GM23338 (cell line): ENCODE measurements at regions not wholly inside any gene's neighbourhood (a gene's known extent, or its start where the extent isn't known, plus 50 kb on each side); places are given as distances from the start of the nearest gene placed in this dataset.

ENCODE experiments used
- ATAC-seq: fragments of 200-7000 bp; cut with Tn5 transposase; 3 replicates; pipeline ENCODE4 v1.9.1; 2020
- DNase-seq: peaks from one replicate; pipeline ENCODE4 v3.0.0-alpha.2; 2015; ENCODE audit warnings: low spot score
- H2AFZ ChIP-seq: fragments of 200-600 bp; sonication (generic); 2 replicates; pipeline ENCODE4 v1.8.0; 2016; ENCODE audit warnings: antibody characterized with exemption, mild to moderate bottlenecking, moderate library complexity
- H3F3A ChIP-seq: fragments of 200-600 bp; sonication (generic); replicated peaks from 2 replicates; pipeline ENCODE4 v1.8.0; 2017; ENCODE audit warnings: antibody characterized with exemption, mixed run types, low read depth
- H3K27ac ChIP-seq: fragments of 200-600 bp; sonication (generic); 2 replicates; pipeline ENCODE4 v1.6.1; 2016; ENCODE audit warnings: low read depth
- H3K27me3 ChIP-seq: fragments of 200-600 bp; sonication (generic); 2 replicates; pipeline ENCODE4 v1.8.0; 2016; ENCODE audit warnings: mild to moderate bottlenecking, mixed run types, moderate library complexity; ENCODE audit not compliant: insufficient read depth
- H3K36me3 ChIP-seq: fragments of 200-600 bp; sonication (generic); 2 replicates; pipeline ENCODE4 v1.8.0; 2016; ENCODE audit warnings: mild to moderate bottlenecking; ENCODE audit not compliant: insufficient read depth
- H3K4me1 ChIP-seq: fragments of 200-600 bp; sonication (generic); 2 replicates; pipeline ENCODE4 v1.8.0; 2016; ENCODE audit warnings: mild to moderate bottlenecking, moderate library complexity; ENCODE audit not compliant: insufficient read depth
- H3K4me2 ChIP-seq: fragments of 200-600 bp; sonication (generic); 2 replicates; pipeline ENCODE4 v1.7.1; 2017; ENCODE audit warnings: mixed run types
- H3K4me3 ChIP-seq: fragments of 200-600 bp; sonication (generic); 2 replicates; pipeline ENCODE4 v1.6.1; 2016; ENCODE audit warnings: mixed run types
- H3K79me2 ChIP-seq: fragments of 200-600 bp; sonication (generic); replicated peaks from 2 replicates; pipeline ENCODE4 v1.8.0; 2017; ENCODE audit warnings: mild to moderate bottlenecking; ENCODE audit not compliant: insufficient read depth
- H3K9me2 ChIP-seq: fragments of 200-600 bp; sonication (generic); 2 replicates; pipeline ENCODE4 v1.8.0; 2017; ENCODE audit not compliant: insufficient read depth
- H4K20me1 ChIP-seq: fragments of 200-600 bp; sonication (generic); replicated peaks from 2 replicates; pipeline ENCODE4 v1.8.0; 2017; ENCODE audit warnings: mild to moderate bottlenecking; ENCODE audit not compliant: insufficient read depth
- H3K27ac Mint-ChIP-seq: 2 replicates; pipeline ENCODE4 v1.8.0; 2020; ENCODE audit warnings: inconsistent platforms, mild to moderate bottlenecking, moderate library complexity, mixed read lengths
- H3K27me3 Mint-ChIP-seq: 3 replicates; pipeline ENCODE4 v1.8.0; 2022; ENCODE audit warnings: low read depth, mild to moderate bottlenecking, moderate library complexity, mixed read lengths, inconsistent platforms; ENCODE audit not compliant: insufficient read depth, poor library complexity
- H3K36me3 Mint-ChIP-seq: 3 replicates; pipeline ENCODE4 v1.8.0; 2021; ENCODE audit warnings: low read depth, mild to moderate bottlenecking, inconsistent platforms, moderate library complexity, mixed read lengths
- H3K4me1 Mint-ChIP-seq: 3 replicates; pipeline ENCODE4 v1.8.0; 2020; ENCODE audit warnings: mild to moderate bottlenecking, inconsistent platforms, mixed read lengths
- H3K4me3 Mint-ChIP-seq: 3 replicates; pipeline ENCODE4 v1.8.0; 2021; ENCODE audit warnings: moderate library complexity, mild to moderate bottlenecking, inconsistent platforms, mixed read lengths
- H3K9me3 Mint-ChIP-seq: 3 replicates; pipeline ENCODE4 v1.8.0; 2020; ENCODE audit warnings: moderate library complexity, mild to moderate bottlenecking, inconsistent platforms, mixed read lengths
- CREB1 ChIP-seq: fragments of 250-450 bp; sonication (Bioruptor Pico); IDR thresholded peaks from 2 replicates; pipeline ENCODE4 v1.5.0; 2020; ENCODE audit warnings: low read depth, mild to moderate bottlenecking, moderate library complexity
- ETS1 ChIP-seq: IDR thresholded peaks from 2 replicates; pipeline ENCODE4 v1.6.1; 2016; ENCODE audit warnings: antibody characterized with exemption
- EZH2 ChIP-seq: fragments of 200-600 bp; sonication (generic); IDR thresholded peaks from one replicate; pipeline ENCODE4 v1.8.0; 2017; ENCODE audit warnings: antibody characterized with exemption, mild to moderate bottlenecking, low read depth; ENCODE audit not compliant: unreplicated experiment
- EZH2phosphoT487 ChIP-seq: fragments of 200-600 bp; sonication (generic); IDR thresholded peaks from one replicate; pipeline ENCODE4 v1.8.1; 2018; ENCODE audit warnings: antibody characterized with exemption; ENCODE audit not compliant: unreplicated experiment
- JUNB ChIP-seq: IDR thresholded peaks from one replicate; pipeline ENCODE4 v1.6.1; 2016; ENCODE audit warnings: antibody characterized with exemption; ENCODE audit not compliant: unreplicated experiment
- NANOG ChIP-seq: IDR thresholded peaks from 2 replicates; pipeline ENCODE4 v1.6.1; 2016; ENCODE audit warnings: antibody characterized with exemption, borderline replicate concordance
- REST ChIP-seq: IDR thresholded peaks from one replicate; pipeline ENCODE4 v1.6.1; 2018; ENCODE audit warnings: antibody characterized with exemption; ENCODE audit not compliant: unreplicated experiment
- STAT1 ChIP-seq: IDR thresholded peaks from one replicate; pipeline ENCODE4 v1.6.1; 2016; ENCODE audit warnings: antibody characterized with exemption; ENCODE audit not compliant: unreplicated experiment
- ZNF114 ChIP-seq: fragments of 250-450 bp; sonication (Bioruptor Pico); IDR thresholded peaks from 2 replicates; pipeline ENCODE4 v1.5.0; 2020; ENCODE audit warnings: mild to moderate bottlenecking, moderate library complexity
- ZNF331 ChIP-seq: fragments of 250-450 bp; sonication (Bioruptor Pico); IDR thresholded peaks from 2 replicates; pipeline ENCODE4 v1.5.0; 2020; ENCODE audit warnings: low read depth, mild to moderate bottlenecking, moderate library complexity

- no peaks in the 10 kb centered on the region for H3K4me1 Mint-ChIP-seq
- no peak overlapping the region for H3K27ac Mint-ChIP-seq
- H3K9me3 Mint-ChIP-seq: peaks cover 30% of the 10 kb centered on the region
- Histone ChIP-seq H4K20me1 (no peaks in the 10 kb centered on the region), H3K9me2 (no peaks in the 10 kb centered on the region), H3K27me3 (no peaks in the 10 kb centered on the region), H3K4me2 (no peak overlapping the region), H3K4me3 (no peak overlapping the region), H3F3A (no peaks in the 10 kb centered on the region), H3K36me3 (0 out of 2 replicates have a peak, but pooled peaks cover 6% of the 10 kb centered on the region), H2AFZ (no peak overlapping the region), H3K4me1 (no peaks in the 10 kb centered on the region), H3K27ac (no peak overlapping the region), H3K79me2 (no peaks in the 10 kb centered on the region)
- peaks cover 20% of the 10 kb centered on the region for H3K36me3 Mint-ChIP-seq
- DNase-seq: no peak
- no peaks in the 10 kb centered on the region for H3K27me3 Mint-ChIP-seq
- TF ChIP-seq EZH2 (no peak), STAT1 (no peak), ZNF331 (CRISPR knock-in tag) (no peak), ETS1 (no peak), EZH2phosphoT487 (no peak), CREB1 (no peak), ZNF114 (CRISPR knock-in tag) (no peak), NANOG (no peak), JUNB (no peak), REST (no peak)
- no peak overlapping the region for H3K4me3 Mint-ChIP-seq
- no peak for ATAC-seq
These were observed 1359.4 kb upstream of the GJE1 start for GRCh38 chr6:140773276-140773675.

- Histone ChIP-seq H3K79me2 (no peaks in the 10 kb centered on the region), H3K4me1 (no peaks in the 10 kb centered on the region), H3K4me2 (no peak overlapping the region), H3K4me3 (no peak overlapping the region), H3K27ac (no peak overlapping the region), H3K27me3 (no peaks in the 10 kb centered on the region), H2AFZ (no peak overlapping the region), H4K20me1 (no peaks in the 10 kb centered on the region), H3K36me3 (peaks cover 7% of the 10 kb centered on the region; the same call in 1 of the 2 replicates), H3F3A (no peaks in the 10 kb centered on the region), H3K9me2 (no peaks in the 10 kb centered on the region)
- ATAC-seq (no peak), DNase-seq (no peak)
- TF ChIP-seq ETS1 (no peak), EZH2 (no peak), JUNB (no peak), NANOG (no peak), ZNF331 (CRISPR knock-in tag) (no peak)
- no peak overlapping the region for H3K27ac Mint-ChIP-seq
- H3K36me3 Mint-ChIP-seq: peaks cover 27% of the 10 kb centered on the region
- no peaks in the 10 kb centered on the region for H3K4me1 Mint-ChIP-seq
- H3K4me3 Mint-ChIP-seq: no peak overlapping the region
- peaks cover 37% of the 10 kb centered on the region for H3K9me3 Mint-ChIP-seq
- no peaks in the 10 kb centered on the region for H3K27me3 Mint-ChIP-seq
These were observed 1360.1 kb upstream of the GJE1 start for GRCh38 chr6:140772576-140772975.
